NCI-H1436 (cell line): ENCODE measurements at regions not wholly inside any gene's neighbourhood (a gene's known extent, or its start where the extent isn't known, plus 50 kb on each side); places are given as distances from the start of the nearest gene placed in this dataset.
"Not testable (repeated sequence)": the region's sequence is repeated elsewhere in the genome, so short reads cannot be mapped to it uniquely, and the experiment has no call there.

ENCODE experiments used
- DNase-seq: peaks from one replicate; lab custom pipeline; 2025; lab: John Stamatoyannopoulos, UW

DNA sequence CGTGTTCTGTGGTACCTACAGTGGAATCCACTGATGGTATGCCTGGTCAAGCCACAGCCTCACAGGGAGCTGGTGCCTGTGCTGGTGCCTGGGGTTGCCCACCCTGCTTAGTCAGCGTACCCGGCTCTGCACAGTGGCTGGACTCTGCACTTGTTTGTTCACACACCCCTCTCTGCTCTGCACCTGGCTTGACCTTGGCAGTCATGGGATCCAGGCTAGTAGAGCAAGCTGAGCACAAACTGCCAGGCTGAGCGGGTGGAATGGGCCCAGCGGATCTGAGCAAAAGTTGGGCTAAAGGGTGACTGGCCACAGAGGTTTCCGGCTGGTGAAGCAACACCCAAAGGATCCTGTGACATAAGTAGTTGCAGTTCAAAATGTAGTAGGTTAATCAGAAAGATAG lies 163.5 kb downstream of the CDH19 start:
- no peak for DNase-seq

GRCh38 chr18:66439670-66440069 lies 164.2 kb downstream of the CDH19 start:
- no peak for DNase-seq

DNA sequence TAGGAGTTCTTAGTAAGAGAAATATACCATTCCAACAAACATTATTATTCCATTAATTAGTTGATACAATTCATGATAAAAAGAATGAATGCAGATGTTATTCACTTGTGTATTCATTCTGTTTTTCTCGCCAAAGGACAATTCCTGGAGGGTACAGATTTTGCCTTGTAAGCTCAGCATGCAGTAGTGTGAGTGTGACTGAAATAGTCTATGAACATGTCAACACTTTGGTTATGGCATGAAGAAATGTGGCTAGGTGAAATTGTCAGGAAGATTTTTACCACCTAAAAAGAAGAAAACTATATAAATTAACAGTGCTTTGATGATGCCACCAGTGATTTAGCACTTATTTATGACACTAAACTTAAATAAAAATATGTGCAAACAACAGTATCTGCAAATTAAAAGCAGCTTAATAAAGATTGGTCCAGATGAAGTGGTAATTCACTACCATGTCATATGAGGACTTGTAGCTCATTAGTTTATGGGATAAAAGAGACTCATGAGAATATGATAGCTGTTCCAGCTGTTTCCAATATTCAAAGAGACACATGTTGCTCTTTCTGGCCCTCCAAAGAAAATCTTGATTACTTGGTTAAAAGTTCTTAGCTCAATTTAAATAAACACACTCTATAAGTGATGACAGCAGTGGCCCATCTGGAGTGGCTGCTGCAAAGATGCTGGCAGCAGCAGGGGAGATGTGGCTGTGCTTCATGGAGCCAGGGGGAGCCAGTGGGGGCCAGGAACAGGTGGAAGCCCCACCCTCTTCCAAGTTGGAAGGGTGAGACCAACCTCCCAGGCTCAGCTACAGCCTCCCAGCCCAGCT lies 165.0 kb downstream of the CDH19 start:
- no peak for DNase-seq

DNA sequence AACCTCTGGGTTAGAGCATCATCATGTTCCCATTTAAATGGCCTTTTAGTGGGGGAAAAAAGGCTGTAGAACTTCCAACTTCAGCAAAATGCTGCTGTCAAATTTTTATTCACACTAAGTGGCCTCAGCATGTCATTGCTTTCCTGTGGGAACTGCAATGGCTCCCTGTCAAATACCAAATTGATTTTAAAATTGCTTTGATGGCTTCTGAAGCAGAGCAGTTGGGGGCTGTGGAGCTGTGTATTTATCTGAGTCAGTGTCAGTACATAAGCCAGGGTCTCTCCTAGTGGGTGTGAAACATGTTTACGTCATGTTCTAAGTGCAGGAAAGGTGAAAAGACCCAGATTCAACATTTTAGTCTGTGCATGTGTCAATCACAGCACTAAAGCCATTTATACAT lies 171.3 kb downstream of the CDH19 start:
- DNase-seq: no peak

GRCh38 chr18:66428795-66429194 lies 175.1 kb downstream of the CDH19 start:
- no peak for DNase-seq

GRCh38 chr18:66419400-66419799 lies 184.5 kb downstream of the CDH19 start:
- no peak for DNase-seq

DNA sequence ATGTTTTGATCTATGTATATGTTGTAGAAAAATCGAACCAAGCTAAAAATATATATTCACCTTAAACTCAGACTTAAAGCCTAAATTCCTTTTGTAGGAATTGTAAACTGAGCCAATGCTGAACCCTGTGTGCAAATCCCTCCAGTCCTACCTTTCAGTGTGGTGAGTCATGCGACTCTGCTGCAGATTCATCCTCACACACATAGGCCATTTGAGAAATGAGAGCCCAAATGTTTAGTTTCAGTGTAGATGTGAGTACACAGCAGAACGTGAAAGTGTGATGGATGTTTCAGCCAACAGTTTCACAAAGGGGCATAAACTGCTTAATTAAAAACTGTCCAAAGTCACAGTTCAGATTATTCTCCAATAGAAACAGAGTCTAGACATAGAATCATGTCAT lies 193.2 kb downstream of the CDH19 start:
- DNase-seq: no peak

DNA sequence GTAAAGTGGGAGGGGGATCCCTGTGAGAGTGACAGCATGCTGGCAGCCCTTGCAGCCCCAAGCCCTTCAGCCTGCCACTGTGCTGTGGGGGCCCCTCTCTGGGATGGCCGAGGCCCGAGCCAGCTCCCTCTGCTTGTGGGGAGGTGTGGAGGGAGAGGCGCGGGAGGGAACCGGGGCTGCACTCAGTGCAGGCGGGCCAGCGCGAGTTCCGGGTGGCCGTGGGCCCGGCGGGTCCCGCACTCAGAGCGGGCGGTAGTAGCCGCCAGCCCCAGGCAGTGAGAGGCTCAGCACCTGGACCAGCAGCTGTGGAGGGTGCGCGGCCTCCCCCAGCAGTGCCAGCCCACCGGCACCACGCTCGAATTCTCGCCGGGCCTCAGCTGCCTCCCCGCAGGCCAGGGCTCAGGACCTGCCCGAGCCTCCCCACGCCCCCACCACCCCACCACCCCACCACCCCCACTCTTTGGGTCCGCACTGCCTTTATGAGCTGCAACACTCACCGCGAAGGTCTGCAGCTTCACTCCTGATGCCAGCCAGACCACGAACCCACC lies 208.1 kb downstream of the CDH19 start:
- no peak for DNase-seq

DNA sequence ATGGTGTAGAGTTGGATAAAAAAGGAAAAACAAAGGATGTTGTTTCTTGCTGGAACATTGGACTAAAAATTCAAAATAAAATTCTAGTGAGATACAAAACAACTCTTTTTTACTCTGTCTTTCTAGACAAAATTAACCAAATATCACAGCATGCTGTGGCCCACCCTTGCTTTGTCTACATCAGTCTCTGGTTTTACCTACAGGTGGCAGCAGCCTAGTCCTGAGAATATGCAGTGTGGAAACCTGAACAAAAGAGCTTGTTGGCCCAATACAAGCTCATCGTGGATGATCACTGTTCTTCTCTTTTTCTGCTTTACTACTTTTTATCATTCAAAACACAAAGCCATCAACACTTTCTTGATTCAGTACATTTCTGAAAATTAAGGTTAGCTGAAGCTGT lies 210.4 kb downstream of the CDH19 start:
- no peak for DNase-seq

DNA sequence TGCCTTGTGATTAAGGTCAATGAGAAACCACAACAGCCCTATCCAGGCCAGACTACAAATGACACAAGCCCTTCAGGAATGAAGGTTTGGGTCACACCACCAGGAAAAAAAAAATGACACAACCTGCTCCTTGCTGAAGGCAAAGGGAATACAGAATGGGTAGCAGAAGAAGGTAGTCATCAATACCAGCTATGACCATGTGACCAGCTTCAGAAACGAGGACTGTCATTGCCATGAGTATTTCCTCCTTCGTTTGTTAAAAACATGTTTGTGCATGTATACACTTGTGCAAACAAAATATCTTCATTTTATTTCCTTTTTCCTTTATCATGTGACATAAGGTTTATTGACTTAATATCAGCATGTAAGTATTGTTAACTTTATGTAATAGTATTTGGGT lies 226.6 kb downstream of the CDH19 start:
- no peak for DNase-seq

GRCh38 chr18:66375391-66375790 lies 228.5 kb downstream of the CDH19 start:
- not testable (repeated sequence) for DNase-seq

DNA sequence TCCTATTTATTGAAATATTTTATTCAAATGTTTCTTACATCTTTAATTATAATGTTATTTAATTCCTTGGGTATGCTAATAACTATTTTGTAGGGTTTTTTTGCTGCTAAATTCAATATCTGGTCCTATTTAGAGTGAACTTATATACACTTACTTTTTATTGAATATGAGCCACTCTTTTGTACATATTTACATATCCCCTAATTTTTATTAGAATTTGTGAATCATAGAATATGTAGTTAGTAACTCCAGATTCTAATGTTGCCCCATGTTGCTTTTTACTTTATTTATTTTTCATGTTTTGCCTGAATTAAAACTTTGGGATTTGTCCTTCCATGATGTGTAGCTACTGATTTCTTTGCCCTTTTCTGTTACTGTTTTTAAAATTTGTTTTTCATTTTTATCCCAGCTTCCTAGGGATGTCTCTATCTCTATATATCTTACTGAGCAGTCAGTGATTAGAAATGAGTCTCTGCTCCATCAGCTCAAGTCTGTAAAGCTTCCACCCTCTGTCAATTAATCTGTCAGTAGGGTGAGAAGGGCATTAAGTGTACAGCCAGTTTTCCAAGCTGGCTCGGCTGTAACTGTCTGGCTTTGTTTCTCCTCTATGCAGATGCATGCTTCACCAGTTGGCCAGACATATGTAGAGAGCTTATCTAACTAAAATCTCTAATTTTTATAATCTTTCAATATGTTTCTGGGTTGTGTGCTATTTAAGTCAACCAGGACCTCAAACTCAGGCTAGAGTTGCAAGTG lies 256.9 kb downstream of the CDH19 start:
- DNase-seq: no peak

DNA sequence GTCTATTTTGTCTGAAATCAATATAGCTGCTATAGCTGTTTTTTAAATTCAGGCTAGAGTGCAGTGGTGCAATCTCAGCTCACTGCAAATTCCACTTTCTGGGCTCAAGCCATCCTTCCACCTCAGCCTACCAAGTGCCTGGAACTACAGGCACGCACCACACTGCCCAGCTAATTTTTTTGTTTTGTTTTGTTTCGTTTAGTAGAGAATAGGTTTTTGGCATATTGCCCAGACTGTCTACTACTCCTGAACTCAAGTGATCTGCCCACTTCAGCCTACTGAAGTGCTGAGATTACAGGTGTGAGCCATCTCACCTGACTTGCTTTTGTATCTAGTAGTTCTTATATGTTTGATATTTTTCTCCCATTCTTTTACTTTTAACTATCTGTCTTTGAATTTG lies 259.7 kb downstream of the CDH19 start:
- peak; percentile 55 for DNase-seq

DNA sequence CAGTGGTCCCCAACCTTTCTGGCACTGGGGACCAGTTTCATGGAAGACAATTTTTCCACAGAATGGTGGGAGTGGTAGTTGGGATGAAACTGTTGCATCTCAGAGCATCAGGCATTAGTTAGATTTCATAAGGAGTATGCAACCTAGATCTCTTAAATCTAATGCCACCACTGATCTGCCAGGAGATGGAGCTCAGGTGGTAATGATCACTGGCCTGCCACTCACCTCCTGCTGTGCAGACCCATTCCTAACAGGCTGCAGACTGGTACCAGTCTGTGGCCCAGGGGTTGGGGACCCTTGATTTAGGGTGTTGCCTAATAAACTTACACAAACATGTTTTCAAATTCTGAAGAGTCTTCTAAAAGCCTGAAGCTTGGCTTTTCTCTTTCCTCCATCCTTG lies 261.3 kb downstream of the CDH19 start:
- DNase-seq: no peak

- no peak for DNase-seq
Observed at GRCh38 chr18:66334534-66334933, 269.4 kb downstream of the CDH19 start.

GRCh38 chr18:66329716-66330115 lies 274.2 kb downstream of the CDH19 start:
- DNase-seq: no peak

DNA sequence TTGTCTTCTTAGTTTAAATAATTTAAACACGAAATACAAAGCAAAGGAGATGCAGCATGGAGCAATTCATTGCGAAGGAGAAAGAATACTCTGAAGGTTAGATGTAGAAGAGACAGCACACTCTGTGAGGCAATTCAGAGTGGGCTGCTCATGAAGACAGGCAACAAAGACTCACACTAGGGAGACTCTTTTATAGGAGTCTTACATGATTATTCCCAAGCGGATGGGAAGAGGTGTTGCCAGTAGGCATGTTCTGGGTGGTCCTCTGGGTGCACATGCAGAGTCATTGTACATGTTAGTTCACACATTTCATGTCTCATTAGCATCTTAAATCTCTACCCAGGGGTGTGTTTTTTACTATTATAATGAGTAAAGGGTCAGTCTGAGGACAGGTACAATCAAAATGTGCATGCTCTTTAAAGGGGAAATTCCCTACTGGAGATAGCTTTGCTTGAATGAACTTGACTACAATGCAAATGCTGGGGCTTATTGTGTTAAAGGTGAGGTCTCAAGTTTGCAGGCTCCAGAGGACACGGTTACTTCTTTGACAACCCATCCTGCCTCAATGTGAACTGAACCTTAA lies 275.5 kb downstream of the CDH19 start:
- DNase-seq: no peak

GRCh38 chr18:66325251-66325650 lies 278.6 kb downstream of the CDH19 start:
- no peak for DNase-seq

- no peak for DNase-seq
Observed at GRCh38 chr18:66324616-66325015, 279.3 kb downstream of the CDH19 start.

- no peak for DNase-seq
Observed at GRCh38 chr18:66317243-66318090, 286.4 kb downstream of the CDH19 start.

DNA sequence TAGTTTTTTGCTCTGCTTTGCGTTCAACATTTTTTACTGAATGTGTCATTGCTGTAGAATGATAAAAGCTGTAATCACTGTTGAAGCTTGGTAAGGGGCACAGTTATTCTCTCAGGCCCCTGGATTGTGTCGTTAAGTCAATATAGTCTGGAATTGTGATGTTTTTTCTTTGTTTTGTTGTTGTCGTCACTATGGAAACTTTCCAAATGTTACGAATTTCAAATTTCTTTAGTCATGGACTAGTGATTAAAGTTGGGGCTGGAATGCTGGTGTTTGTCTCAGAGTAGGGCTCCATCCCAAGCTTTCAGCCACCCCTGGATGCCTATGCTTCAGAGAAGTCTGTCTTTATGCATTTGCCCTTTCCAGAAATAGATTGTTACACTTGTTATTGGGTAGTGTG lies 287.2 kb downstream of the CDH19 start:
- DNase-seq: no peak

DNA sequence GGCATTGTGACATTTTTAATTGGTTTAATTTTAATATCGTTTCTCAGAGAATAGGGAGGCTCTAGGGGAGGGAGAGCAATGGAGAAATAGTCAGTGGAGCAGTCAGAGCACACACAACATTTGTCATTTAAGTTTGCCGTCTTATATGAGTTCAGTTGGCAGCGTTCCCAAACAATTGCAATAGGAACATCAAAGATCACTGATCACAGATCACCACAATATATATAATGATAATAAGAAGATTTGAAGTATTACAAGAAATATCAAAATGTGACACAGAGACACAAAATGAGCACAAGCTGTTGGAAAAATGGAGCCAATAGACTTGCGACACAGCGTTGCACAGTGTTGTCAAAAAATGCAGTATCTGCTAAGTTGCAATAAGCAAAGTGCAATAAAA lies 303.7 kb downstream of the CDH19 start:
- DNase-seq: no peak
